Effector memory CD8-positive, alpha-beta T cell (primary cell): ENCODE measurements at regions not wholly inside any gene's neighbourhood (a gene's known extent, or its start where the extent isn't known, plus 50 kb on each side); places are given as distances from the start of the nearest gene placed in this dataset.

ENCODE experiments used
- ATAC-seq: fragments of 150-1000 bp; cut with Tn5 transposase; replicated peaks from 2 replicates; pipeline ENCODE4 v1.10.0; 2021; ENCODE audit warnings: mild to moderate bottlenecking, moderate library complexity
- DNase-seq, 3 experiments: peaks; one replicate each; pipeline ENCODE4 v3.0.0; 2021
- H3K27ac Mint-ChIP-seq, 2 donors: one replicate each; pipeline ENCODE4 v1.8.0; 2022; ENCODE audit warnings: mild to moderate bottlenecking in 2 of 2, mixed read lengths in 2 of 2, moderate library complexity in 2 of 2
- H3K27me3 Mint-ChIP-seq, 2 donors: one replicate each; pipeline ENCODE4 v1.8.0; 2022; ENCODE audit warnings: mixed read lengths in 2 of 2
- H3K36me3 Mint-ChIP-seq: one replicate; pipeline ENCODE4 v1.8.0; 2022; ENCODE audit warnings: mild to moderate bottlenecking, moderate library complexity, mixed read lengths; ENCODE audit not compliant: insufficient read depth
- H3K4me1 Mint-ChIP-seq, 2 donors: one replicate each; pipeline ENCODE4 v1.8.0; 2022; ENCODE audit warnings: low read depth in 2 of 2, mixed read lengths in 2 of 2
- H3K4me3 Mint-ChIP-seq, 2 donors: one replicate each; pipeline ENCODE4 v1.8.0; 2022; ENCODE audit warnings: mild to moderate bottlenecking in 2 of 2, mixed read lengths in 2 of 2, moderate library complexity in 2 of 2
- H3K9me3 Mint-ChIP-seq, 2 donors: one replicate each; pipeline ENCODE4 v1.8.0; 2022; ENCODE audit warnings: mixed read lengths in 2 of 2

- peaks cover 35 to 42% of the 10 kb centered on the region in 2 donors for H3K27me3 Mint-ChIP-seq
- H3K27ac Mint-ChIP-seq: no peak overlapping the region
- H3K4me3 Mint-ChIP-seq: no peak overlapping the region
- no peaks in the 10 kb centered on the region for H3K36me3 Mint-ChIP-seq
- no peak for DNase-seq
- no peaks in the 10 kb centered on the region for H3K9me3 Mint-ChIP-seq
- ATAC-seq: no peak
- H3K4me1 Mint-ChIP-seq: peaks cover 5 to 7% of the 10 kb centered on the region in 2 donors
Observed at GRCh38 chr6:40340957-40341356, 246.2 kb downstream of the LRFN2 start.

- H3K27me3 Mint-ChIP-seq: peaks cover 42% of the 10 kb centered on the region in 2 donors
Observed at GRCh38 chr6:40340196-40340595, 247.0 kb downstream of the LRFN2 start.

GRCh38 chr6:40338306-40338705 lies 248.9 kb downstream of the LRFN2 start:
- H3K4me3 Mint-ChIP-seq: no peak overlapping the region
- peaks cover 5 to 7% of the 10 kb centered on the region in 2 donors for H3K4me1 Mint-ChIP-seq
- DNase-seq (no peak), ATAC-seq (no peak)
- H3K27me3 Mint-ChIP-seq: peaks cover 48% of the 10 kb centered on the region in 2 donors
- H3K36me3 Mint-ChIP-seq: no peaks in the 10 kb centered on the region
- H3K9me3 Mint-ChIP-seq: no peaks in the 10 kb centered on the region
- H3K27ac Mint-ChIP-seq: no peak overlapping the region

More at GRCh38 chr6:40340196-40340595, 247.0 kb downstream of the LRFN2 start:
- Mint-ChIP-seq H3K27ac (no peak overlapping the region), H3K9me3 (no peaks in the 10 kb centered on the region), H3K4me3 (no peak overlapping the region), H3K4me1 (peaks cover 5 to 7% of the 10 kb centered on the region in 2 donors), H3K36me3 (no peaks in the 10 kb centered on the region)
- DNase-seq: no peak
- ATAC-seq: no peak

GRCh38 chr6:40336940-40337760 lies 250.0 kb downstream of the LRFN2 start:
- no peaks in the 10 kb centered on the region for H3K36me3 Mint-ChIP-seq
- H3K27me3 Mint-ChIP-seq: peaks cover 48 to 49% of the 10 kb centered on the region in 2 donors
- no peak for DNase-seq
- H3K4me1 Mint-ChIP-seq: peaks cover 5 to 8% of the 10 kb centered on the region in 2 donors
- no peak overlapping the region for H3K27ac Mint-ChIP-seq
- no peak overlapping the region for H3K4me3 Mint-ChIP-seq
- ATAC-seq: no peak
- no peaks in the 10 kb centered on the region for H3K9me3 Mint-ChIP-seq

GRCh38 chr6:40336296-40336695 lies 250.9 kb downstream of the LRFN2 start:
- Mint-ChIP-seq H3K9me3 (no peaks in the 10 kb centered on the region), H3K27ac (no peak overlapping the region), H3K4me3 (no peak overlapping the region), H3K36me3 (no peaks in the 10 kb centered on the region), H3K27me3 (peaks cover 48 to 54% of the 10 kb centered on the region in 2 donors), H3K4me1 (peaks cover 5 to 11% of the 10 kb centered on the region in 2 donors)
- no peak for ATAC-seq
- no peak for DNase-seq

GRCh38 chr6:40334496-40335270 lies 252.5 kb downstream of the LRFN2 start:
- H3K4me1 Mint-ChIP-seq: peaks cover 4 to 11% of the 10 kb centered on the region in 2 donors
- DNase-seq (no peak), ATAC-seq (no peak)
- no peak overlapping the region for H3K27ac Mint-ChIP-seq
- no peak overlapping the region for H3K4me3 Mint-ChIP-seq
- H3K9me3 Mint-ChIP-seq: no peaks in the 10 kb centered on the region
- peaks cover 48 to 52% of the 10 kb centered on the region in 2 donors for H3K27me3 Mint-ChIP-seq
- no peaks in the 10 kb centered on the region for H3K36me3 Mint-ChIP-seq

GRCh38 chr6:40331545-40331944 lies 255.6 kb downstream of the LRFN2 start:
- no peaks in the 10 kb centered on the region for H3K9me3 Mint-ChIP-seq
- no peak overlapping the region for H3K4me3 Mint-ChIP-seq
- DNase-seq: no peak
- H3K27me3 Mint-ChIP-seq: peaks cover 26 to 49% of the 10 kb centered on the region in 2 donors
- H3K4me1 Mint-ChIP-seq: peaks cover 2 to 19% of the 10 kb centered on the region in 2 donors
- no peak for ATAC-seq
- peaks cover 1% of the 10 kb centered on the region for H3K36me3 Mint-ChIP-seq
- H3K27ac Mint-ChIP-seq: peak overlapping the region in 1 of 2 donors; percentile 79

GRCh38 chr6:40330301-40330721 lies 256.9 kb downstream of the LRFN2 start:
- Mint-ChIP-seq H3K4me1 (peaks cover 2 to 12% of the 10 kb centered on the region in 2 donors), H3K27me3 (peaks cover 15 to 61% of the 10 kb centered on the region in 2 donors), H3K9me3 (no peaks in the 10 kb centered on the region), H3K4me3 (no peak overlapping the region), H3K27ac (no peak overlapping the region), H3K36me3 (peaks cover 3% of the 10 kb centered on the region)
- no peak for ATAC-seq
- DNase-seq: no peak

- ATAC-seq: no peak
- Mint-ChIP-seq H3K9me3 (no peaks in the 10 kb centered on the region), H3K27me3 (peaks cover 14 to 61% of the 10 kb centered on the region in 2 donors), H3K27ac (peak overlapping the region in 1 of 2 donors; percentile 44), H3K4me3 (no peak overlapping the region), H3K4me1 (peaks cover 2 to 12% of the 10 kb centered on the region in 2 donors), H3K36me3 (peaks cover 3% of the 10 kb centered on the region)
- DNase-seq: no peak
Observed at GRCh38 chr6:40328986-40329545, 258.1 kb downstream of the LRFN2 start.

- peak overlapping the region in 1 of 2 donors; percentile 44 for H3K27ac Mint-ChIP-seq
Observed at GRCh38 chr6:40328386-40328985, 258.7 kb downstream of the LRFN2 start.

GRCh38 chr6:40326714-40327421 lies 260.3 kb downstream of the LRFN2 start:
- Mint-ChIP-seq H3K4me3 (no peak overlapping the region), H3K36me3 (peaks cover 3% of the 10 kb centered on the region), H3K27ac (no peak overlapping the region), H3K9me3 (no peaks in the 10 kb centered on the region), H3K4me1 (peaks cover 2 to 9% of the 10 kb centered on the region in 2 donors), H3K27me3 (peaks cover 34 to 66% of the 10 kb centered on the region in 2 donors)
- ATAC-seq (no peak), DNase-seq (no peak)

More at GRCh38 chr6:40328386-40328985, 258.7 kb downstream of the LRFN2 start:
- no peaks in the 10 kb centered on the region for H3K9me3 Mint-ChIP-seq
- DNase-seq: peak; percentile 12 to 41 (median 24)
- no peak overlapping the region for H3K4me3 Mint-ChIP-seq
- H3K4me1 Mint-ChIP-seq: peaks cover 2 to 12% of the 10 kb centered on the region in 2 donors
- peak; percentile 44 for ATAC-seq
- peaks cover 3% of the 10 kb centered on the region for H3K36me3 Mint-ChIP-seq
- peaks cover 18 to 59% of the 10 kb centered on the region in 2 donors for H3K27me3 Mint-ChIP-seq

GRCh38 chr6:40325791-40326190 lies 261.4 kb downstream of the LRFN2 start:
- Mint-ChIP-seq H3K4me3 (no peak overlapping the region), H3K36me3 (peaks cover 3% of the 10 kb centered on the region), H3K27ac (no peak overlapping the region), H3K4me1 (peaks cover 2 to 8% of the 10 kb centered on the region in 2 donors), H3K9me3 (no peaks in the 10 kb centered on the region), H3K27me3 (peaks cover 42 to 74% of the 10 kb centered on the region in 2 donors)
- DNase-seq (no peak), ATAC-seq (no peak)
